ENCODE measurements at regions not wholly inside any gene's neighbourhood (a gene's known extent, or its start where the extent isn't known, plus 50 kb on each side); places are given as distances from the start of the nearest gene placed in this dataset.

DNA sequence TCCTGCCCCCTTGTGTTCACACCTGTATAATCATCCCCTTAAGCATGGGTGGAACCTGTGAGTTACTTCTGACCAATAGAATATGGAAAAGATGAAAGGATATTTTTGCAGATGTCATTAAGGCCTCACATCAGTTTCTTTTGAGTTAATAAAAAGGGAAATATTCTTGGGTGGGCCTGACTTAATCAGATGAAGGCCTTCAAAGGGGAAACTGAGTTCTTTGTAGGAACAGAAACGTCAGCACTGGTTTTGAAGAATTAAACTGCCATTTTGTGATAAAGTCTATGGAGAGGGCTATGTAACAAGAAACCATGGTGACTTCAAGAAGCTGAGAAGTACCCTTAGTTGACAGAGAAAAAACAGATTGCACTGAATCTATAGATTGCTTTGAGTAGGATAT lies 168.7 kb upstream of the CNTNAP4 start:
- H3K27me3 ChIP-seq (ENCODE audit: control insufficient read depth in 1 of 2, insufficient read depth in 2 of 2, low read length in 2 of 2): no peaks in the 10 kb centered on the region
- ATAC-seq: peak; percentile 49; the same call in 2 of the 3 replicates
- no TSS peak for BruUV-seq (replicated peaks)
- DNase-seq (ENCODE audit: low spot score): no peak
- H3K9me3 ChIP-seq (ENCODE audit: low read length): peaks cover 4% of the 10 kb centered on the region
- FAIRE-seq: no peak
- H4K20me1 ChIP-seq (ENCODE audit: insufficient read depth, low read length): no peaks in the 10 kb centered on the region
- 3% methylated on average over 1 of the region's 1 CpG for WGBS (ENCODE audit: low lambda C conversion rate)
- H3K36me3 ChIP-seq (replicated peaks in 1 of 2; ENCODE audit: control insufficient read depth in 1 of 2, insufficient read depth in 2 of 2, low read length in 2 of 2): no peaks in the 10 kb centered on the region
- CTCF ChIA-PET (ENCODE audit: low intra/inter-chr PET ratio, low total read pairs): no interaction called here
- H3K4me2 ChIP-seq (ENCODE audit: low read depth, low read length): no peak overlapping the region
- POLR2A ChIA-PET: no interaction called here
- no peak overlapping the region for H2AFZ ChIP-seq (ENCODE audit: low read length)
- in situ Hi-C loops (cut with HindIII; ENCODE audit: extremely low pct_ligation_motif_present, low pct_unique_long_range_greater_than_20kb): no loop called here
- TF ChIP-seq MIER3 (CRISPR knock-in tag; IDR thresholded peaks at IDR 0.05; ENCODE audit: borderline replicate concordance): no peak
- TF ChIP-seq, protein P1, sequence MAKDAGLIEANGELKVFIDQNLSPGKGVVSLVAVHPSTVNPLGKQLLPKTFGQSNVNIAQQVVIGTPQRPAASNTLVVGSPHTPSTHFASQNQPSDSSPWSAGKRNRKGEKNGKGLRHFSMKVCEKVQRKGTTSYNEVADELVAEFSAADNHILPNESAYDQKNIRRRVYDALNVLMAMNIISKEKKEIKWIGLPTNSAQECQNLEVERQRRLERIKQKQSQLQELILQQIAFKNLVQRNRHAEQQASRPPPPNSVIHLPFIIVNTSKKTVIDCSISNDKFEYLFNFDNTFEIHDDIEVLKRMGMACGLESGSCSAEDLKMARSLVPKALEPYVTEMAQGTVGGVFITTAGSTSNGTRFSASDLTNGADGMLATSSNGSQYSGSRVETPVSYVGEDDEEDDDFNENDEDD (CRISPR knock-in tag; IDR thresholded peaks at IDR 0.05; ENCODE audit: borderline replicate concordance): no peak
- TF ChIP-seq, protein P2, sequence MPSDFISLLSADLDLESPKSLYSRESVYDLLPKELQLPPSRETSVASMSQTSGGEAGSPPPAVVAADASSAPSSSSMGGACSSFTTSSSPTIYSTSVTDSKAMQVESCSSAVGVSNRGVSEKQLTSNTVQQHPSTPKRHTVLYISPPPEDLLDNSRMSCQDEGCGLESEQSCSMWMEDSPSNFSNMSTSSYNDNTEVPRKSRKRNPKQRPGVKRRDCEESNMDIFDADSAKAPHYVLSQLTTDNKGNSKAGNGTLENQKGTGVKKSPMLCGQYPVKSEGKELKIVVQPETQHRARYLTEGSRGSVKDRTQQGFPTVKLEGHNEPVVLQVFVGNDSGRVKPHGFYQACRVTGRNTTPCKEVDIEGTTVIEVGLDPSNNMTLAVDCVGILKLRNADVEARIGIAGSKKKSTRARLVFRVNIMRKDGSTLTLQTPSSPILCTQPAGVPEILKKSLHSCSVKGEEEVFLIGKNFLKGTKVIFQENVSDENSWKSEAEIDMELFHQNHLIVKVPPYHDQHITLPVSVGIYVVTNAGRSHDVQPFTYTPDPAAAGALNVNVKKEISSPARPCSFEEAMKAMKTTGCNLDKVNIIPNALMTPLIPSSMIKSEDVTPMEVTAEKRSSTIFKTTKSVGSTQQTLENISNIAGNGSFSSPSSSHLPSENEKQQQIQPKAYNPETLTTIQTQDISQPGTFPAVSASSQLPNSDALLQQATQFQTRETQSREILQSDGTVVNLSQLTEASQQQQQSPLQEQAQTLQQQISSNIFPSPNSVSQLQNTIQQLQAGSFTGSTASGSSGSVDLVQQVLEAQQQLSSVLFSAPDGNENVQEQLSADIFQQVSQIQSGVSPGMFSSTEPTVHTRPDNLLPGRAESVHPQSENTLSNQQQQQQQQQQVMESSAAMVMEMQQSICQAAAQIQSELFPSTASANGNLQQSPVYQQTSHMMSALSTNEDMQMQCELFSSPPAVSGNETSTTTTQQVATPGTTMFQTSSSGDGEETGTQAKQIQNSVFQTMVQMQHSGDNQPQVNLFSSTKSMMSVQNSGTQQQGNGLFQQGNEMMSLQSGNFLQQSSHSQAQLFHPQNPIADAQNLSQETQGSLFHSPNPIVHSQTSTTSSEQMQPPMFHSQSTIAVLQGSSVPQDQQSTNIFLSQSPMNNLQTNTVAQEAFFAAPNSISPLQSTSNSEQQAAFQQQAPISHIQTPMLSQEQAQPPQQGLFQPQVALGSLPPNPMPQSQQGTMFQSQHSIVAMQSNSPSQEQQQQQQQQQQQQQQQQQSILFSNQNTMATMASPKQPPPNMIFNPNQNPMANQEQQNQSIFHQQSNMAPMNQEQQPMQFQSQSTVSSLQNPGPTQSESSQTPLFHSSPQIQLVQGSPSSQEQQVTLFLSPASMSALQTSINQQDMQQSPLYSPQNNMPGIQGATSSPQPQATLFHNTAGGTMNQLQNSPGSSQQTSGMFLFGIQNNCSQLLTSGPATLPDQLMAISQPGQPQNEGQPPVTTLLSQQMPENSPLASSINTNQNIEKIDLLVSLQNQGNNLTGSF (CRISPR knock-in tag; IDR thresholded peaks at IDR 0.05): no peak
- no peak for TF ChIP-seq SOX6 (IDR thresholded peaks at IDR 0.05)
- no peak for TF ChIP-seq SOX6 (CRISPR knock-in tag; IDR thresholded peaks at IDR 0.05)
- TF ChIP-seq ZNF496 (CRISPR knock-in tag; IDR thresholded peaks at IDR 0.05; ENCODE audit: insufficient replicate concordance): no peak
- no peak for TF ChIP-seq JUND (CRISPR knock-in tag; IDR thresholded peaks at IDR 0.05)
- no peak for TF ChIP-seq MXD4 (CRISPR knock-in tag; IDR thresholded peaks at IDR 0.05)
- no peaks in the 10 kb centered on the region for H3K79me2 ChIP-seq (ENCODE audit: insufficient read depth, low read length)
- intact Hi-C loops (cut with micrococcal nuclease; ENCODE audit: unreplicated experiment): loop anchor here (5.0 kb wide), 1 partner anchor 321 kb away; no protein-coding TSS in a partner anchor
- no peak overlapping the region for H3K9ac ChIP-seq (ENCODE audit: insufficient read depth, low read depth, low read length)
- H3K27ac ChIP-seq (ENCODE audit: extremely low read length, insufficient read depth, low read length): no peak overlapping the region
- H3K4me3 ChIP-seq (replicated peaks in 1 of 3; ENCODE audit: insufficient read depth in 1 of 3, low read depth in 2 of 3, low read length in 3 of 3): no peak overlapping the region
- H3K4me1 ChIP-seq (ENCODE audit: insufficient read depth, low read length): no peaks in the 10 kb centered on the region

Data from HepG2 (cell line).